HT1080 (cell line): ENCODE measurements at regions not wholly inside any gene's neighbourhood (a gene's known extent, or its start where the extent isn't known, plus 50 kb on each side); places are given as distances from the start of the nearest gene placed in this dataset.

Source experiments
- DNase-seq: peaks from one replicate; pipeline ENCODE4 v3.0.0-alpha.2; 2015; ENCODE audit warnings: low read depth

GRCh38 chr1:238469146-238469631 is 578.5 kb upstream of the ZP4 start:
- DNase-seq, result peak; percentile 11

GRCh38 chr1:238468068-238468467 is 577.3 kb upstream of the ZP4 start:
- DNase-seq, result no peak

GRCh38 chr1:238466459-238466858 is 575.7 kb upstream of the ZP4 start:
- peak; percentile 10 for DNase-seq

- DNase-seq, result no peak
Observed at GRCh38 chr1:238465449-238465848, 574.7 kb upstream of the ZP4 start.

- no peak for DNase-seq
Observed at GRCh38 chr1:238458899-238459298, 568.2 kb upstream of the ZP4 start.

GRCh38 chr1:238457610-238458009 is 566.9 kb upstream of the ZP4 start:
- no peak for DNase-seq

GRCh38 chr1:238451781-238452310 is 561.1 kb upstream of the ZP4 start:
- no peak for DNase-seq

- no peak for DNase-seq
Observed at GRCh38 chr1:238450976-238451375, 560.3 kb upstream of the ZP4 start.

GRCh38 chr1:238443687-238444086 is 553.0 kb upstream of the ZP4 start:
- DNase-seq, result no peak

- no peak for DNase-seq
Observed at GRCh38 chr1:238439511-238439910, 548.8 kb upstream of the ZP4 start.

- DNase-seq, result no peak
Observed at GRCh38 chr1:238438311-238439270, 547.9 kb upstream of the ZP4 start.

GRCh38 chr1:238429703-238430102 is 539.0 kb upstream of the ZP4 start:
- peak; percentile 7 for DNase-seq

GRCh38 chr1:238419209-238419608 is 528.5 kb upstream of the ZP4 start:
- no peak for DNase-seq

GRCh38 chr1:238409932-238410331 is 519.2 kb upstream of the ZP4 start:
- peak; percentile 18 for DNase-seq

- peak; percentile 96 for DNase-seq
Observed at GRCh38 chr1:238409191-238409850, 518.6 kb upstream of the ZP4 start.

- no peak for DNase-seq
Observed at GRCh38 chr1:238408737-238409136, 518.0 kb upstream of the ZP4 start.

- DNase-seq, result no peak
Observed at GRCh38 chr1:238406098-238406860, 515.6 kb upstream of the ZP4 start.

GRCh38 chr1:238404921-238405320 is 514.2 kb upstream of the ZP4 start:
- no peak for DNase-seq

- no peak for DNase-seq
Observed at GRCh38 chr1:238404481-238404880, 513.8 kb upstream of the ZP4 start.

- DNase-seq, result no peak
Observed at GRCh38 chr1:238401144-238401543, 510.4 kb upstream of the ZP4 start.

GRCh38 chr1:238399558-238399957 is 508.8 kb upstream of the ZP4 start:
- DNase-seq, result no peak
